AG04449 (cell line): ENCODE measurements at regions not wholly inside any gene's neighbourhood (a gene's known extent, or its start where the extent isn't known, plus 50 kb on each side); places are given as distances from the start of the nearest gene placed in this dataset.
A peak's percentile ranks its signal among the peaks of the same experiment; 100 is the strongest.

Experiments used
- CTCF ChIA-PET: fragments of 350-600 bp; formaldehyde crosslinking; extraction: SDS; loops from one replicate; lab custom pipeline; 2021; ENCODE audit warnings: antibody characterized with exemption; lab: Yijun Ruan, JAX
- POLR2A ChIA-PET: fragments of 400-600, 350-600 bp; formaldehyde crosslinking; extraction: SDS; loops from one replicate; lab custom pipeline; 2020; ENCODE audit warnings: antibody characterized with exemption, inconsistent platforms; lab: Yijun Ruan, JAX
- DNase-seq: peaks from one replicate; pipeline ENCODE4 v3.0.0-alpha.2; 2010; ENCODE audit warnings: low read depth, low spot score
- H3K4me3 ChIP-seq: 2 replicates; pipeline ENCODE4 v1.5.1; 2011; ENCODE audit warnings: low read depth, mild to moderate bottlenecking, control low read depth, low read length
- CTCF ChIP-seq: IDR thresholded peaks from one replicate; pipeline ENCODE4 v1.5.1; 2011; ENCODE audit warnings: mild to moderate bottlenecking, moderate library complexity, low read length, control low read depth, inconsistent platforms; ENCODE audit not compliant: insufficient read depth; ENCODE audit errors: missing control alignments

GRCh38 chr10:113226831-113227445 is 276.9 kb downstream of the TCF7L2 start:
- ChIA-PET POLR2A (no interaction called here), CTCF (interaction anchor here (0.7 to 1.1 kb wide), 2 partner anchors 157 to 158 kb away, joined by 3 read pairs; no protein-coding TSS in a partner anchor)
- no peak for DNase-seq
- TF ChIP-seq CTCF, result no peak
- H3K4me3 ChIP-seq, result no peak overlapping the region

GRCh38 chr10:113228530-113228929 is 278.5 kb downstream of the TCF7L2 start:
- CTCF ChIA-PET, result interaction anchor here (1.7 kb wide), 1 partner anchor 23 kb away, joined by 4 read pairs; no protein-coding TSS in a partner anchor
- peak; percentile 34 for DNase-seq
- TF ChIP-seq CTCF, result no peak
- POLR2A ChIA-PET, result no interaction called here
- H3K4me3 ChIP-seq, result no peak overlapping the region

- no peak for DNase-seq
- ChIA-PET POLR2A (no interaction called here), CTCF (interaction anchor here (1.7 kb wide), 1 partner anchor 21 kb away, joined by 4 read pairs; no protein-coding TSS in a partner anchor)
- TF ChIP-seq CTCF, result no peak
- no peak overlapping the region for H3K4me3 ChIP-seq
These were observed 280.1 kb downstream of the TCF7L2 start for GRCh38 chr10:113230011-113230610.

- DNase-seq, result no peak
- ChIA-PET CTCF (interaction anchor here (1.4 kb wide), 1 partner anchor 52 kb away, joined by 3 read pairs; no protein-coding TSS in a partner anchor), POLR2A (no interaction called here)
- H3K4me3 ChIP-seq, result no peak overlapping the region
- TF ChIP-seq CTCF, result no peak
These were observed 283.0 kb downstream of the TCF7L2 start for GRCh38 chr10:113232928-113233511.

GRCh38 chr10:113234481-113234880 is 284.4 kb downstream of the TCF7L2 start:
- POLR2A ChIA-PET, result no interaction called here
- CTCF ChIA-PET, result no interaction called here
- TF ChIP-seq CTCF, result no peak
- H3K4me3 ChIP-seq, result no peak overlapping the region
- DNase-seq, result no peak

- POLR2A ChIA-PET, result no interaction called here
- TF ChIP-seq CTCF, result no peak
- no peak for DNase-seq
- no peak overlapping the region for H3K4me3 ChIP-seq
- CTCF ChIA-PET, result no interaction called here
These were observed 285.5 kb downstream of the TCF7L2 start for GRCh38 chr10:113235508-113235907.
